Hepatocyte (in vitro differentiated cells): ENCODE measurements at regions not wholly inside any gene's neighbourhood (a gene's known extent, or its start where the extent isn't known, plus 50 kb on each side); places are given as distances from the start of the nearest gene placed in this dataset.

Experiments used
- DNase-seq: peaks from one replicate; pipeline ENCODE4 v3.0.0-alpha.2; 2016; ENCODE audit warnings: low spot score
- H2AFZ ChIP-seq: fragments of 200-600 bp; sonication (generic); 2 replicates; pipeline ENCODE4 v1.6.0; 2016; ENCODE audit warnings: antibody characterized with exemption, mild to moderate bottlenecking
- H3K27ac ChIP-seq: fragments of 200-600 bp; sonication (generic); 2 replicates; pipeline ENCODE4 v1.5.1; 2016; ENCODE audit warnings: mild to moderate bottlenecking
- H3K27me3 ChIP-seq: fragments of 200-600 bp; sonication (generic); 2 replicates; pipeline ENCODE4 v1.6.1; 2016
- H3K36me3 ChIP-seq: fragments of 200-600 bp; sonication (generic); replicated peaks from 2 replicates; pipeline ENCODE4 v1.5.1; 2016; ENCODE audit warnings: low read depth; ENCODE audit not compliant: insufficient read depth
- H3K4me1 ChIP-seq: fragments of 200-600 bp; sonication (generic); 2 replicates; pipeline ENCODE4 v1.5.1; 2016; ENCODE audit warnings: mild to moderate bottlenecking, moderate library complexity; ENCODE audit not compliant: insufficient read depth
- H3K4me2 ChIP-seq: fragments of 200-600 bp; sonication (generic); 2 replicates; pipeline ENCODE4 v1.6.0; 2016
- H3K4me3 ChIP-seq: fragments of 200-600 bp; sonication (generic); 2 replicates; pipeline ENCODE4 v1.5.1; 2016; ENCODE audit warnings: mild to moderate bottlenecking
- H3K79me2 ChIP-seq: fragments of 200-600 bp; sonication (generic); 2 replicates; pipeline ENCODE4 v1.6.0; 2017; ENCODE audit warnings: mild to moderate bottlenecking
- H3K9me2 ChIP-seq: fragments of 200-600 bp; sonication (generic); replicated peaks from 2 replicates; pipeline ENCODE4 v1.6.0; 2017; ENCODE audit warnings: mild to moderate bottlenecking; ENCODE audit not compliant: insufficient read depth
- H3K9me3 ChIP-seq: fragments of 200-600 bp; sonication (generic); 2 replicates; pipeline ENCODE4 v1.5.1; 2016; ENCODE audit warnings: low read depth, mild to moderate bottlenecking
- H4K20me1 ChIP-seq: fragments of 200-600 bp; sonication (generic); 2 replicates; pipeline ENCODE4 v1.6.0; 2016; ENCODE audit warnings: mild to moderate bottlenecking; ENCODE audit not compliant: insufficient read depth, poor library complexity, severe bottlenecking
- EZH2 ChIP-seq: fragments of 200-600 bp; sonication (generic); IDR thresholded peaks from 2 replicates; pipeline ENCODE4 v1.6.1; 2016; ENCODE audit warnings: antibody characterized with exemption, mild to moderate bottlenecking, borderline replicate concordance
- EZH2phosphoT487 ChIP-seq: fragments of 200-600 bp; sonication (generic); IDR thresholded peaks from one replicate; pipeline ENCODE4 v1.6.1; 2018; ENCODE audit warnings: antibody characterized with exemption, mild to moderate bottlenecking, low read depth, moderate library complexity; ENCODE audit not compliant: unreplicated experiment, severe bottlenecking
- WGBS: methylation state at CpG from one replicate; pipeline ENCODE4 v1.1.6; 2016; ENCODE audit warnings: low lambda C conversion rate; ENCODE audit errors: missing lambda C conversion rate; 5-methylcytosine and 5-hydroxymethylcytosine counted together
- TF ChIP-seq, protein P1 (sequence below): fragments of 200-600 bp; sonication (generic); IDR thresholded peaks from 2 replicates; pipeline ENCODE4 v1.5.1; 2016; ENCODE audit warnings: antibody characterized with exemption, mild to moderate bottlenecking; ENCODE audit not compliant: poor library complexity

DNA sequence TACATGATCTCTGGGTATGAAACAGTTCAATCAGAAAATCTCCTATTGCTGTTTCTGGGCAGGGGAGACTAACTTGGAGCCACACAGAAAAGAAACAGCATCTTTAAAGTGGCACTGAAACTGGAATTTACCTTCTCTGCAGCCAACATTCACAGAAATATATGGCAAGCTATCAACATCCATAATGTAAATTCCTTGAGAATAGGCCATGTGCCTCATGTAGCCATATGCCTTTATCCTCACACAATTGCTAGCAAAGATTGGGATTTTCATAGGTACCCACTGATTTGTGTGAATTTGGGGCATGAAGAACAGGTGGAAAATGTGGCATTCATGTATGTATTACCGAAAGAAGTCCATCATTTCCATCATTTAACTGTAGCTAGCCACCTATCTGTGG is 386.3 kb upstream of the TMCO5A start:
- Histone ChIP-seq H3K4me1 (no peaks in the 10 kb centered on the region), H4K20me1 (no peaks in the 10 kb centered on the region), H3K4me2 (no peak overlapping the region), H3K27me3 (no peaks in the 10 kb centered on the region), H3K36me3 (no peaks in the 10 kb centered on the region), H3K4me3 (no peak overlapping the region), H3K79me2 (no peaks in the 10 kb centered on the region), H3K9me2 (no peaks in the 10 kb centered on the region), H3K27ac (no peak overlapping the region), H2AFZ (no peak overlapping the region), H3K9me3 (no peaks in the 10 kb centered on the region)
- WGBS, result 89% methylated on average over 1 of the region's 1 CpG
- no peak for DNase-seq
- no peak for TF ChIP-seq EZH2

DNA sequence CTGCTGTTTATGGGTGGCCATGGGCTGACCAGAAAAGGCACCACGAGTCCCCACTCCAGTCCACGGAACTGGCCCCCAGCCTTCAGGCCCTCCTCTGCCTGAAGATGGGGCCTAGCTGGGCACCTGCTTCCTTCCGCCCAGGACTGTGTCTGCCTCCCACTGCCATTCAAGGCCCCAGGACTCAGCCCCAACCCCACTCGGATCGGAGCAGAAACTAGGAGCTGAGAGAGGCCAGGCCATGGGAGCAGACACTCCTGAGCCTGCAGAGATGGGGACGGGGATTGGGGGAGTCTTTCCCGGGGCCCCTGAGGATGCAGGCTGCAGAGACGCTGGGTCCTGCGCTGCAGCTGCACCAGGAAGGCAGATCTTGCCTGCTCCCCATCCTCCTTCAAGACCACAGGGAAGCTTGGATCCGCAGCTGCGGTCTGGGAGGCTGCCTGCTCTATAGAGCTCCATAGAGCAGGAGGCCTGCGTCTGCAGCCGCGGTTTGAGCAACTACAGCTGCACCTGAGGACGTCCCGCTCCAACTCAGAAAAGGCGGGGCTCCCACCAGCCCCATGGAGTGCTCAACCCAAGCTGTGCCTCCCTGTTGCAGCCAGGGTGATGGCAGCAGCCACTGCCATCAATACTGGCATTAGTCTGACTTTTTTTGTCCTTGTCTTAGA is 383.9 kb upstream of the TMCO5A start:
- H3K4me3 ChIP-seq, result no peak overlapping the region
- H3K36me3 ChIP-seq, result no peaks in the 10 kb centered on the region
- 75% methylated on average over 16 of the region's 17 CpGs for WGBS
- H3K4me2 ChIP-seq, result no peak overlapping the region
- H3K79me2 ChIP-seq, result no peaks in the 10 kb centered on the region
- H3K4me1 ChIP-seq, result no peaks in the 10 kb centered on the region
- no peak overlapping the region for H3K27ac ChIP-seq
- H4K20me1 ChIP-seq, result no peaks in the 10 kb centered on the region
- H2AFZ ChIP-seq, result no peak overlapping the region
- no peak for DNase-seq
- TF ChIP-seq, protein P1, sequence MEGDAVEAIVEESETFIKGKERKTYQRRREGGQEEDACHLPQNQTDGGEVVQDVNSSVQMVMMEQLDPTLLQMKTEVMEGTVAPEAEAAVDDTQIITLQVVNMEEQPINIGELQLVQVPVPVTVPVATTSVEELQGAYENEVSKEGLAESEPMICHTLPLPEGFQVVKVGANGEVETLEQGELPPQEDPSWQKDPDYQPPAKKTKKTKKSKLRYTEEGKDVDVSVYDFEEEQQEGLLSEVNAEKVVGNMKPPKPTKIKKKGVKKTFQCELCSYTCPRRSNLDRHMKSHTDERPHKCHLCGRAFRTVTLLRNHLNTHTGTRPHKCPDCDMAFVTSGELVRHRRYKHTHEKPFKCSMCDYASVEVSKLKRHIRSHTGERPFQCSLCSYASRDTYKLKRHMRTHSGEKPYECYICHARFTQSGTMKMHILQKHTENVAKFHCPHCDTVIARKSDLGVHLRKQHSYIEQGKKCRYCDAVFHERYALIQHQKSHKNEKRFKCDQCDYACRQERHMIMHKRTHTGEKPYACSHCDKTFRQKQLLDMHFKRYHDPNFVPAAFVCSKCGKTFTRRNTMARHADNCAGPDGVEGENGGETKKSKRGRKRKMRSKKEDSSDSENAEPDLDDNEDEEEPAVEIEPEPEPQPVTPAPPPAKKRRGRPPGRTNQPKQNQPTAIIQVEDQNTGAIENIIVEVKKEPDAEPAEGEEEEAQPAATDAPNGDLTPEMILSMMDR, result no peak
- no peak for TF ChIP-seq EZH2
- TF ChIP-seq EZH2phosphoT487, result no peak
- H3K27me3 ChIP-seq, result no peaks in the 10 kb centered on the region
- no peaks in the 10 kb centered on the region for H3K9me3 ChIP-seq
- no peaks in the 10 kb centered on the region for H3K9me2 ChIP-seq

DNA sequence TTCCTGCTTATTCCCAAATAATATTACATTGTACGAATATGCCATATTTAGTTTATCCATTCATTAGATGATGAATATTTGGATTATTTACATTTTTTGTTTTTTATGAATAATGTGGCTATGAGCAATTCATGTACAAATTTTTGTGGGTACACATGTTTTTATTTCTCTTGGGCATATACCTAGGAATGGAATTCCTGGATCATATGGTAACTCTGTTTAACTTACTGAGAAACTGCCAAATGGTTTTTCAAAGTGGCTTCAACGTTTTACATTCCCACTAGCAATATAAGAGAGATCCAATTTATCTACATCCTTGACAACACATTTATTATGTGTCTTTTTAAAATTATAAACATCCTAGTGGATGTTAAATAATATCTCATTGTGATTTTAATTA is 362.0 kb upstream of the TMCO5A start:
- no peaks in the 10 kb centered on the region for H3K79me2 ChIP-seq
- H3K4me1 ChIP-seq, result no peaks in the 10 kb centered on the region
- H3K27me3 ChIP-seq, result no peaks in the 10 kb centered on the region
- no peak overlapping the region for H3K4me3 ChIP-seq
- no peaks in the 10 kb centered on the region for H3K9me3 ChIP-seq
- no peaks in the 10 kb centered on the region for H4K20me1 ChIP-seq
- H3K9me2 ChIP-seq, result no peaks in the 10 kb centered on the region
- H3K27ac ChIP-seq, result no peak overlapping the region
- H3K4me2 ChIP-seq, result no peak overlapping the region
- no peaks in the 10 kb centered on the region for H3K36me3 ChIP-seq
- H2AFZ ChIP-seq, result no peak overlapping the region
- WGBS, result 65% methylated on average over 2 of the region's 2 CpGs
- TF ChIP-seq, protein P1, result no peak
- no peak for TF ChIP-seq EZH2
- no peak for TF ChIP-seq EZH2phosphoT487
- no peak for DNase-seq

DNA sequence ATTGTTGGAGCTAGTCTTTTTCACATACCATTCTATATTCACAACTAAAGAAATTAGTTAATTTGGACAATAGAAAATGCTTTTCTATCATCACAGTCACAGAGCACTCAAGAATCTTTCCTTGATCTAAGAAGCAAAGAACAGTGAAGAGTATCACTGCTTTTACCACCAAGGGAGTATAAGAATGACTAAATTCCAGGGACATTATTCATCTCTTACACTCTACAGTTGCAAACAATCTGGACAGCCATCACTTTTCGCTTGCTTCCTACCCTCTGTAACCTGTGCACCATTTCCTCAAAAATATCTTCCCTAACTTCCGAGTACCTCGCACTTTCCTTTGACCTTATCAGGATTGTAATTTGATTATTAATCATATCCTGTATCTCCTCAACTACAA is 359.5 kb upstream of the TMCO5A start:
- 93% methylated on average over 3 of the region's 3 CpGs for WGBS
- H3K4me1 ChIP-seq, result no peaks in the 10 kb centered on the region
- H3K27ac ChIP-seq, result no peak overlapping the region
- no peak overlapping the region for H3K4me2 ChIP-seq
- H3K27me3 ChIP-seq, result no peaks in the 10 kb centered on the region
- no peaks in the 10 kb centered on the region for H3K9me3 ChIP-seq
- no peaks in the 10 kb centered on the region for H3K9me2 ChIP-seq
- no peaks in the 10 kb centered on the region for H3K79me2 ChIP-seq
- H3K36me3 ChIP-seq, result no peaks in the 10 kb centered on the region
- DNase-seq, result no peak
- no peak overlapping the region for H3K4me3 ChIP-seq
- no peaks in the 10 kb centered on the region for H4K20me1 ChIP-seq
- H2AFZ ChIP-seq, result no peak overlapping the region
- TF ChIP-seq, protein P1, result no peak
- TF ChIP-seq EZH2, result no peak
- TF ChIP-seq EZH2phosphoT487, result no peak
